NCI-H1048 (cell line): ENCODE measurements at regions not wholly inside any gene's neighbourhood (a gene's known extent, or its start where the extent isn't known, plus 50 kb on each side); places are given as distances from the start of the nearest gene placed in this dataset.
"Not testable (repeated sequence)": the region's sequence is repeated elsewhere in the genome, so short reads cannot be mapped to it uniquely, and the experiment has no call there.

ENCODE experiments used
- DNase-seq: peaks from one replicate; lab custom pipeline; 2025; lab: John Stamatoyannopoulos, UW

GRCh38 chr6:168177103-168177891, 98.3 kb upstream of the FRMD1 start:
- no peak for DNase-seq

- DNase-seq, result no peak
Observed at GRCh38 chr6:168171673-168172353, 92.8 kb upstream of the FRMD1 start.

- DNase-seq, result no peak
Observed at GRCh38 chr6:168170841-168171601, 92.0 kb upstream of the FRMD1 start.

GRCh38 chr6:168169624-168170023, 90.6 kb upstream of the FRMD1 start:
- no peak for DNase-seq

- DNase-seq, result not testable (repeated sequence)
Observed at GRCh38 chr6:168168936-168169335, 89.9 kb upstream of the FRMD1 start.

- not testable (repeated sequence) for DNase-seq
Observed at GRCh38 chr6:168168330-168168729, 89.3 kb upstream of the FRMD1 start.

GRCh38 chr6:168167431-168168315, 88.7 kb upstream of the FRMD1 start:
- DNase-seq, result no peak

GRCh38 chr6:168166627-168167026, 87.6 kb upstream of the FRMD1 start:
- no peak for DNase-seq

GRCh38 chr6:168165891-168166290, 86.9 kb upstream of the FRMD1 start:
- DNase-seq, result no peak

GRCh38 chr6:168165373-168165772, 86.4 kb upstream of the FRMD1 start:
- no peak for DNase-seq

- DNase-seq, result no peak
Observed at GRCh38 chr6:168164462-168165061, 85.5 kb upstream of the FRMD1 start.

- no peak for DNase-seq
Observed at GRCh38 chr6:168163096-168163731, 84.2 kb upstream of the FRMD1 start.

- DNase-seq, result no peak
Observed at GRCh38 chr6:168162366-168162765, 83.4 kb upstream of the FRMD1 start.

GRCh38 chr6:168161371-168161750, 82.3 kb upstream of the FRMD1 start:
- no peak for DNase-seq

GRCh38 chr6:168160506-168161370, 81.7 kb upstream of the FRMD1 start:
- DNase-seq, result no peak

- no peak for DNase-seq
Observed at GRCh38 chr6:168159506-168159905, 80.5 kb upstream of the FRMD1 start.

GRCh38 chr6:168158980-168159349, 80.0 kb upstream of the FRMD1 start:
- DNase-seq, result no peak

- DNase-seq, result no peak
Observed at GRCh38 chr6:168158213-168158979, 79.4 kb upstream of the FRMD1 start.
